ENCODE measurements at regions not wholly inside any gene's neighbourhood (a gene's known extent, or its start where the extent isn't known, plus 50 kb on each side); places are given as distances from the start of the nearest gene placed in this dataset.

DNA sequence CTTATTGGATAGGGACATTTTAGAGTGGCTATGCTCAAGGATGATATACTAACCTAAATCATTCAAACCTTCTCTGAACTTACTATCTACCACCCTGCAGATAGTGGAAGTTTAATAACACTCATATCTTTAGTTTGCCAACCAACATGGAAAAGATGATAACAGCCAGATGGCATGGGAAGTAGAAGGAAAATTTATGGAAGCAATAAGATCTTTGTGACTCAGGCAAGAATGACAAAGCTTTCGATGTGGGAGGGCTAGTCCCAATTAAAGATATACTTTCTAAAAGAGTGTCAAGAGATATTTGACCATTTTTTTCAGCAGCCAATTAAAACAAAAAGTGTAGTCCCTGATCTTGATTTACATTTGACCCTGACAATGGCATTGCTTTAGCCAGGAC, 631.7 kb downstream of the RPS29 start:
- H3K4me1 Mint-ChIP-seq: no peaks in the 10 kb centered on the region
- no peaks in the 10 kb centered on the region for H3K36me3 Mint-ChIP-seq (ENCODE audit: low read depth)
- H3K27me3 Mint-ChIP-seq (ENCODE audit: low read depth): no peaks in the 10 kb centered on the region
- no peak overlapping the region for H3K27ac Mint-ChIP-seq (ENCODE audit: unreplicated experiment)
- H3K9me3 Mint-ChIP-seq: peaks cover 4% of the 10 kb centered on the region
- no peak for DNase-seq (ENCODE audit: low read depth, low spot score)
- TF ChIP-seq, protein P1, sequence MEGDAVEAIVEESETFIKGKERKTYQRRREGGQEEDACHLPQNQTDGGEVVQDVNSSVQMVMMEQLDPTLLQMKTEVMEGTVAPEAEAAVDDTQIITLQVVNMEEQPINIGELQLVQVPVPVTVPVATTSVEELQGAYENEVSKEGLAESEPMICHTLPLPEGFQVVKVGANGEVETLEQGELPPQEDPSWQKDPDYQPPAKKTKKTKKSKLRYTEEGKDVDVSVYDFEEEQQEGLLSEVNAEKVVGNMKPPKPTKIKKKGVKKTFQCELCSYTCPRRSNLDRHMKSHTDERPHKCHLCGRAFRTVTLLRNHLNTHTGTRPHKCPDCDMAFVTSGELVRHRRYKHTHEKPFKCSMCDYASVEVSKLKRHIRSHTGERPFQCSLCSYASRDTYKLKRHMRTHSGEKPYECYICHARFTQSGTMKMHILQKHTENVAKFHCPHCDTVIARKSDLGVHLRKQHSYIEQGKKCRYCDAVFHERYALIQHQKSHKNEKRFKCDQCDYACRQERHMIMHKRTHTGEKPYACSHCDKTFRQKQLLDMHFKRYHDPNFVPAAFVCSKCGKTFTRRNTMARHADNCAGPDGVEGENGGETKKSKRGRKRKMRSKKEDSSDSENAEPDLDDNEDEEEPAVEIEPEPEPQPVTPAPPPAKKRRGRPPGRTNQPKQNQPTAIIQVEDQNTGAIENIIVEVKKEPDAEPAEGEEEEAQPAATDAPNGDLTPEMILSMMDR (conservative IDR thresholded peaks at IDR 0.05): no peak
- no peak overlapping the region for H3K4me3 Mint-ChIP-seq

DNA sequence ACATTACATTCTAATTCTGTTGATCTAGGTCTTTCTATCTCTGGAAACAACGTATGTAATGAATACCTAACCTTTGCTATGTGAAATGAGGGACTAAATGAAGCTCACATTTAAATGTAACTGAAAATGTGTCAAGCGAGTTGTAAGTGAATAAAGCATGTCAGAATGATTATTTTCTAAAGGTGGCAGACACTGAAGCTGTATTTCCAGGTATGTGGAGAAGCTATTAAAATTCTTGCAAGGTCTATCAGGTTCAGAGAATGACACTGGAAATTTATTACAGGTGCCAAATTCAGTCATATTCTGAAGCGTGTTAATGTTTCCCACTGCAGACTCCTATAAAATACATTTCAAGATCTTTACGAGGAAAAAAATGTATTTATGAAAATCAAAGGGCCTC, 641.4 kb downstream of the RPS29 start:
- no peaks in the 10 kb centered on the region for H3K4me1 Mint-ChIP-seq

DNA sequence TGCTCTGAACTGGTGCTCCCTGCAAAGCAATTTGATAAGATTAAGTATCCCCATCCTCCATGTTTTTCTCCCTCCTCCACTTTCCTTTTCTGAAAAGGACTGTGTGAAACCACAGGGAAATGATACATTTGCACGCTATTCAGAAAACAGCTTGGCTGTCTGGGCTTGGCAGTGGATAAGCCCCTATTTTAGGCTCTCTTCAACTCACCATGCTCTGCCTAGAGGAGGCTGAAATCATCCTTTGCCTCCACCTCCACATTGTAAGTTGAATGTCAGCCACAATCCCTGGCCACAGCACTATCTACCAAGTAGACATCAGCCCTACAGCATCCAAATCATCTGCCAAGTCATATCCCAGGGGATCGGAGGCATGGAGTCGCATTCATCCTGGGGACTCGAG, 642.3 kb downstream of the RPS29 start:
- Mint-ChIP-seq H3K36me3 (ENCODE audit: low read depth) (no peaks in the 10 kb centered on the region), H3K27ac (ENCODE audit: unreplicated experiment) (no peak overlapping the region), H3K27me3 (ENCODE audit: low read depth) (peaks cover 3% of the 10 kb centered on the region), H3K4me3 (no peak overlapping the region), H3K4me1 (no peaks in the 10 kb centered on the region), H3K9me3 (peaks cover 4% of the 10 kb centered on the region)
- no peak for DNase-seq (ENCODE audit: low read depth, low spot score)
- TF ChIP-seq, protein P1 (conservative IDR thresholded peaks at IDR 0.05): no peak

More for the DNA sequence above, 641.4 kb downstream of the RPS29 start:
- peaks cover 2% of the 10 kb centered on the region for H3K9me3 Mint-ChIP-seq
- no peak overlapping the region for H3K4me3 Mint-ChIP-seq
- H3K27me3 Mint-ChIP-seq (ENCODE audit: low read depth): peaks cover 3% of the 10 kb centered on the region
- no peak overlapping the region for H3K27ac Mint-ChIP-seq (ENCODE audit: unreplicated experiment)
- no peak for DNase-seq (ENCODE audit: low read depth, low spot score)
- TF ChIP-seq, protein P1 (conservative IDR thresholded peaks at IDR 0.05): no peak
- no peaks in the 10 kb centered on the region for H3K36me3 Mint-ChIP-seq (ENCODE audit: low read depth)

DNA sequence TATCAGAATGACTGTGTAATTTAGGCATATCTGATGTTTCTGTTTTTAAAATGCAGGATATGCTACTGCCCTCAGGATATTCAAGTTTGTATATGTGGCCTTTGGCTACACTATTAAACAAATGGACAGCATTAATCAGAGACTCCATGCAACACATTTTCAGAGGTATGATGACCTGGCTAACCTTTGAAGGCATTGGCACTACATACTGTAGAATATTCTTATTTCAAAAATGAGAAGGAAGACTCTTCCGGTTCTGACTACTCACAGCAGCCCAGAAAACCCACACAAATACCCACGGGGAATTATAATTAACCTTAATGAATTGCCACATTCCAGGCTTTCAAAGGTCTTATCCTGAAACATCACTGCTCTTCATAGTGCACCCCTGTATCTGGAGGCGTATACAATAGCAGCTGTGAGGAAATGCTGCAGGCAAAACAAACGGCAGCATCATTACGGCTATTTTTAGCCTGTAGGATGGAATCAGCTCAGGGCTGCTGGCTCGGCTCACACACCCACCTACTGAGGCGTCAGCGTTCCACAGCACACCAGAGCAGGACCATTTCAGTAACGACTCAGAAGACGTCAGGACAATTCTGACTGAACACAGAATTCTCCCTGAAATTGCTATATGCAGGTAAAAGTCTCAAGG, 648.5 kb downstream of the RPS29 start:
- H3K27ac Mint-ChIP-seq (ENCODE audit: unreplicated experiment): no peak overlapping the region
- no peaks in the 10 kb centered on the region for H3K27me3 Mint-ChIP-seq (ENCODE audit: low read depth)
- H3K4me1 Mint-ChIP-seq: peaks cover 16% of the 10 kb centered on the region
- H3K4me3 Mint-ChIP-seq: no peak overlapping the region
- TF ChIP-seq, protein P1 (conservative IDR thresholded peaks at IDR 0.05): no peak
- no peak for DNase-seq (ENCODE audit: low read depth, low spot score)
- H3K36me3 Mint-ChIP-seq (ENCODE audit: low read depth): no peaks in the 10 kb centered on the region
- H3K9me3 Mint-ChIP-seq: peaks cover 4% of the 10 kb centered on the region

DNA sequence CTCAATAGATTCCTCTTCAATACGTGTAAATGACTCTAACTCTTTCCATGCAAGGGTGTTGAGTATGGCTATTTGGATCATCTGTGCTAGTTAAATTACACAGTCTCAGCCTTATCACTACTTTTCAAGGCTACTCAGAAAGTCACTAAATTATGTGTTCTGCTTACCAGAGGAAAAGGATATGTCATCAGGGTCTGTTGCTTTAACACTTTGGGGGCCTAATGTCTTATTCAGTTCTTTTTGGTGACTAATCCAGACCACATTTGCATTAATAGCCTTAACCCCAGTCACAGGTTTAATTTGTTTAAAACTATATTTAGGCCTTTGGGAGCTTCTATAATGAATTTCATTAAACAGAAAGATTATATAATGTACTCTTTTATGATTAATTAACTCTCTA, 649.3 kb downstream of the RPS29 start:
- Mint-ChIP-seq H3K36me3 (ENCODE audit: low read depth) (no peaks in the 10 kb centered on the region), H3K4me3 (no peak overlapping the region), H3K9me3 (peaks cover 4% of the 10 kb centered on the region), H3K4me1 (peaks cover 16% of the 10 kb centered on the region), H3K27me3 (ENCODE audit: low read depth) (no peaks in the 10 kb centered on the region), H3K27ac (ENCODE audit: unreplicated experiment) (no peak overlapping the region)
- TF ChIP-seq, protein P1 (conservative IDR thresholded peaks at IDR 0.05): no peak
- DNase-seq (ENCODE audit: low read depth, low spot score): no peak
